ENCODE measurements at regions not wholly inside any gene's neighbourhood (a gene's known extent, or its start where the extent isn't known, plus 50 kb on each side); places are given as distances from the start of the nearest gene placed in this dataset.

GRCh38 chr10:29069941-29070340 is 218.9 kb upstream of the LYZL1 start:
- H3K4me1 ChIP-seq (ENCODE audit: control insufficient read depth, extremely low read depth, insufficient read depth, low read length) = peaks cover 4% of the 10 kb centered on the region

DNA sequence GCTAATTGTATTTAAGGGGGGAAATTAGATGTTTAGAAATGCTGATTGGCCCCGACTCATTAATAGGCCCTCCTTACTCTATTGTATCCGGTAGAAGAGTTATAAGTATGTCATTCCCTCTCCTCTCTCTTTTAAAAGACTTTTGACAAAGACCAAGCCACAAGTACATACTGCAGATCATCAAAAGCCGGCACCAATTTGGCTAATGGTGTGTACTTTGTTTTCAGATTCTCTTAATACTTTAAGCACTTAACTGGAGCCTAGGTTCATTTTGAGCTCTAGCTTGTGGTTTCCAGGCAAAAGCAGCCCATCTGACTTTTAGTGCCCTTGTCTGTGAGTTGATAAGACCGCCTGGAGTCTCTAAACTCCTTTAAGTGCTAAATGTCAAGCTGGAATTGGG is 210.0 kb upstream of the LYZL1 start:
- no peak overlapping the region for H3K27ac ChIP-seq (ENCODE audit: control insufficient read depth, insufficient read depth, low read length)
- no peak for DNase-seq (ENCODE audit: low read depth, low spot score)
- no peaks in the 10 kb centered on the region for H4K20me1 ChIP-seq (ENCODE audit: control insufficient read depth, extremely low read depth, insufficient read depth, low read length)
- H3K4me2 ChIP-seq (ENCODE audit: control insufficient read depth, extremely low read depth, insufficient read depth, low read depth, low read length) = no peak overlapping the region
- dilution Hi-C loops (cut with MboI; ENCODE audit: extremely low pct_ligation_motif_present, low sequenced_read_pairs) = no loop called here
- TF ChIP-seq EZH2 (IDR thresholded peaks at IDR 0.05; ENCODE audit: low read length) (no peak), CTCF (optimal IDR thresholded peaks at IDR 0.05 in 1 of 3, IDR thresholded peaks at IDR 0.05 in 1 of 3, conservative IDR thresholded peaks at IDR 0.05 in 1 of 3; ENCODE audit: extremely low read depth in 1 of 3, insufficient read depth in 2 of 3, low read length in 3 of 3) (no peak)
- no peak overlapping the region for H2AFZ ChIP-seq (ENCODE audit: control insufficient read depth, low read length)
- FAIRE-seq = no peak
- no peaks in the 10 kb centered on the region for H3K4me1 ChIP-seq (ENCODE audit: control insufficient read depth, extremely low read depth, insufficient read depth, low read length)
- no peaks in the 10 kb centered on the region for H3K9me3 ChIP-seq (ENCODE audit: control insufficient read depth, low read depth, low read length)
- H3K4me3 ChIP-seq (ENCODE audit: control insufficient read depth in 2 of 3, extremely low read depth in 1 of 3, insufficient read depth in 2 of 3, low read depth in 1 of 3, low read length in 3 of 3) = no peak overlapping the region
- H3K36me3 ChIP-seq (ENCODE audit: control insufficient read depth in 2 of 2, extremely low read depth in 1 of 2, insufficient read depth in 2 of 2, low read length in 2 of 2) = no peaks in the 10 kb centered on the region
- no peak overlapping the region for H3K9ac ChIP-seq (ENCODE audit: control insufficient read depth, extremely low read depth, insufficient read depth, low read length)
- H3K27me3 ChIP-seq (ENCODE audit: control insufficient read depth, extremely low read depth, insufficient read depth, low read length) = no peaks in the 10 kb centered on the region
- no peaks in the 10 kb centered on the region for H3K79me2 ChIP-seq (ENCODE audit: control insufficient read depth, insufficient read depth, low read length)
- no peaks in the 10 kb centered on the region for H3K9me1 ChIP-seq (ENCODE audit: control insufficient read depth, extremely low read depth, insufficient read depth, low read length)

More at GRCh38 chr10:29069941-29070340, 218.9 kb upstream of the LYZL1 start:
- H3K9ac ChIP-seq (ENCODE audit: control insufficient read depth, extremely low read depth, insufficient read depth, low read length) = no peak overlapping the region
- H4K20me1 ChIP-seq (ENCODE audit: control insufficient read depth, extremely low read depth, insufficient read depth, low read length) = no peaks in the 10 kb centered on the region
- no peaks in the 10 kb centered on the region for H3K27me3 ChIP-seq (ENCODE audit: control insufficient read depth, extremely low read depth, insufficient read depth, low read length)
- DNase-seq (ENCODE audit: low read depth, low spot score) (no peak), FAIRE-seq (no peak)
- no peak overlapping the region for H3K4me2 ChIP-seq (ENCODE audit: control insufficient read depth, extremely low read depth, insufficient read depth, low read depth, low read length)
- H3K27ac ChIP-seq (ENCODE audit: control insufficient read depth, insufficient read depth, low read length) = no peak overlapping the region
- no peaks in the 10 kb centered on the region for H3K9me3 ChIP-seq (ENCODE audit: control insufficient read depth, low read depth, low read length)
- no peaks in the 10 kb centered on the region for H3K36me3 ChIP-seq (ENCODE audit: control insufficient read depth in 2 of 2, extremely low read depth in 1 of 2, insufficient read depth in 2 of 2, low read length in 2 of 2)
- no peaks in the 10 kb centered on the region for H3K9me1 ChIP-seq (ENCODE audit: control insufficient read depth, extremely low read depth, insufficient read depth, low read length)
- TF ChIP-seq CTCF (optimal IDR thresholded peaks at IDR 0.05 in 1 of 3, IDR thresholded peaks at IDR 0.05 in 1 of 3, conservative IDR thresholded peaks at IDR 0.05 in 1 of 3; ENCODE audit: extremely low read depth in 1 of 3, insufficient read depth in 2 of 3, low read length in 3 of 3) (no peak), EZH2 (IDR thresholded peaks at IDR 0.05; ENCODE audit: low read length) (no peak)
- dilution Hi-C loops (cut with MboI; ENCODE audit: extremely low pct_ligation_motif_present, low sequenced_read_pairs) = no loop called here
- no peak overlapping the region for H3K4me3 ChIP-seq (ENCODE audit: control insufficient read depth in 2 of 3, extremely low read depth in 1 of 3, insufficient read depth in 2 of 3, low read depth in 1 of 3, low read length in 3 of 3)
- no peaks in the 10 kb centered on the region for H3K79me2 ChIP-seq (ENCODE audit: control insufficient read depth, insufficient read depth, low read length)
- no peak overlapping the region for H2AFZ ChIP-seq (ENCODE audit: control insufficient read depth, low read length)
